NCI-H510A (cell line): ENCODE measurements at regions not wholly inside any gene's neighbourhood (a gene's known extent, or its start where the extent isn't known, plus 50 kb on each side); places are given as distances from the start of the nearest gene placed in this dataset.

Source experiments
- DNase-seq: peaks from one replicate; lab custom pipeline; 2025; lab: John Stamatoyannopoulos, UW

DNA sequence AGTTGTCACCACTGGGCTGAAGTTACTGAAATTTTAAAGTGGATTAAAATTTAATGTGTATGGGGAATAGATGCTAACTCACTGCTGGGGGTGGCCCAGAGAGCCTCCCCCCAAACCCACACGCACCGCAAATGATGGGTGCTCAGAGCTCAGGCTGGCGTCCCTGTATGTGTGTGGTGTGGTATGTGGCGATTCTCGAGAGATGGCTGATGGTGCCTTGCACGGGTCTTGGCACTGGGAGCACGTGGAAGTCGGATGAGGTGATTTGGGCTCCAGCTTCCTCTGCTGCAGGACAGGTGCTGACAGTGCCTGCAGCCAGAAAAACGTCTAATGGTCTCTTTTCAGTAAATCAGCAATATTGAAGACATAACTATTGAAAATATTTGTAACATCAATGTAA is 1473.3 kb downstream of the TBC1D22A start:
- DNase-seq, result no peak

- no peak for DNase-seq
These were observed 1471.6 kb downstream of the TBC1D22A start for GRCh38 chr22:48234011-48234410.

- DNase-seq, result no peak
These were observed 1471.1 kb downstream of the TBC1D22A start for GRCh38 chr22:48233586-48233985.

GRCh38 chr22:48228468-48228867 is 1466.0 kb downstream of the TBC1D22A start:
- DNase-seq, result no peak

DNA sequence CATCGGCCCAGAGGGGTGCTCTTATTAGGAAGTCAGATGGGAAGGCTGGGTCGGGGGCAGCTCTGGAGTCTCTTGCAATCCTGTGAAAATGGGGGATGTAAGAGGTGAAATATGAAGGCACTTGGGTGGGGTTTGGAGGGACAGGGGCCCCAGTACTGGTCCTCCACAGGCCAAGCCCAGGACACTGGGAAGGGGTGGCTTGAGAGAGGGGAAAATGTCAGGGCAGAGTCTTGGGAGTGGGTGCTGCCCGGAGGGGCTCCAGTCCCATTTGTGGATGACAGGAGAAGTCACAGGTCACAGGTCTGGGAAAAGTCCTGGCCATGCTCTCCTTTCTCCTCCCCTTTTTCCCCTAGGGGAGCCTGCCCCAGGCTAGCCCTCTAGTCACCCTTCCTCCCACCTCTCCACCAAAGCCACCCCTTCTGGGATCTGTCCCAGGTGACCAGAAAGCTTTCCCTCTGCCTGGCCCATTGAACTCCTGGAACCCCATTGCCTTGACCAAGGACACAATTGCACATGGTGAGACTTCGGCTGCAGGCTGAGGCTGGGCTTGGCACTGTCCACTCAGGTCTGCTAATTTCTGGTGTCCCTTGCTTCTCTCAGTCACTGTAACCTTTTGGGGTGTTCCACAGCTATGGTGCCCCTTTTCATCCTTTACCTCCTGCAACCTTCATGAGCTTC is 1465.0 kb downstream of the TBC1D22A start:
- no peak for DNase-seq

GRCh38 chr22:48226026-48227013 is 1463.9 kb downstream of the TBC1D22A start:
- no peak for DNase-seq

- DNase-seq, result no peak
These were observed 1461.9 kb downstream of the TBC1D22A start for GRCh38 chr22:48224332-48224731.

DNA sequence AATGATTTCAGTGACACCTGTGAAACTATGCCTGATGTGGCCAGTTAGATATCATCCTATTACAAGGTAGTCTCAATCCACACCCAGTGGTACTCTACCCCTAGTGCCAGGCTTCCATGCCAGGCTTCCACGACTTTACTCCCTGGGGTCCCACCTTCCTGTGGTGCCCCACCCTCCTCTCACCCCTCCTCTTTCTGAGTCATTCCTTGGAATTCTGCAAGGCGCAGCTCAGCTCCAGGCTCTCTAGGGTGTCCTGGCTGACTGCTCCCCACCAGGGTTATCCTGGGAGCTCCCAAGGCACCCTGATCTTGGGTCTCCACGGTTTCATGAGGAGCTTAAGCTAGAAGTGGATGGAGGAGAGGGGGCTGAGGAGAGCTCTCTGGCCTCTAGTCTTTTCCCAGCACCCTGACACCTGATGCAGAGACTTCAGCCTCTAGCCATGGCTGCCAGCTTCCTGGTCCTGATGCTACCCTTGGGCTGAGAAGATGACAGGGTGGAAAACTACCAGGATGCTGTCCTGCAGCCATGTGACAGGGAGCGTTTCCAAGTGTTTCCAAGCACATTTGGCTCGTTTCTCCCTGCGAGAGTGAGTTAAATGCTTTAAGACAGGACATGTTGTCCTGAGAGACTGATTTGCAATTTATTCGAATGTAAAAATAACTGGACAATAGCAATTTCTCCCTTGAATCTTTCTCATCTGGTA is 1461.2 kb downstream of the TBC1D22A start:
- no peak for DNase-seq

DNA sequence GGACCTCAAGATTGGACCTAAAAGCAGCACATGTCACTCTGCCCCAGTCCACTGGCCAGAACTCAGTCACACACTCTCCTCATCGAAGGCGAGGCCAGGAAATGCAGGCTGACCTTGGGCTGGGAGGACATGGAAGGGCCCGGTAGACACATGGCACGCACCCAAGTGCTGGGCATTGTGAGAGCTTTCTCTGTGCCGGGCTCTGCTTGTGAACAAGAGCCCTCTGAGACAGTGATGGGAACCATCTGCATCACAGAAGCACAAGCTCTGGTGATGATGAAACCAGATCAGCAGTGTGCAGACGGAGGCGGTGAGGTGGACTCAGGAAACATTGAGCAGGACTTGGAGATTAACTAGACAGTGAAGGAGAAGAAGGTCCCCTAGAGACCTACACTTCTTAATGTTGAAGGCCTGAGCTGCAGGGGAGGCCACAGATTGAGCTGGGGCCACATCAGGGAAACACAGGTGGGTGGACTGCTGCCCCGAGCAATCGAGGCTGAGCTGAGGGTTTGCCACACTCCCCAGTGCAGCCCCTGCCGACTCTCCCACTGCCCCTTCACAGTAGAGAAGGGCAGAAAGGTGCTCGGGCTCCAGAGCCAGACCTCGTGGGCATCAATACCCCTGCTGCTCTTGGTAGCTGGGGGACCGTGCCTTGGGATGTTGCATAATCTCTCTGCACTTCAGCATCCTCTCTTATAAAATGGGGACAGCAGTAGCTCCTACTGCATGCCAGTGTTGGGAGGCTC is 1460.5 kb downstream of the TBC1D22A start:
- no peak for DNase-seq

DNA sequence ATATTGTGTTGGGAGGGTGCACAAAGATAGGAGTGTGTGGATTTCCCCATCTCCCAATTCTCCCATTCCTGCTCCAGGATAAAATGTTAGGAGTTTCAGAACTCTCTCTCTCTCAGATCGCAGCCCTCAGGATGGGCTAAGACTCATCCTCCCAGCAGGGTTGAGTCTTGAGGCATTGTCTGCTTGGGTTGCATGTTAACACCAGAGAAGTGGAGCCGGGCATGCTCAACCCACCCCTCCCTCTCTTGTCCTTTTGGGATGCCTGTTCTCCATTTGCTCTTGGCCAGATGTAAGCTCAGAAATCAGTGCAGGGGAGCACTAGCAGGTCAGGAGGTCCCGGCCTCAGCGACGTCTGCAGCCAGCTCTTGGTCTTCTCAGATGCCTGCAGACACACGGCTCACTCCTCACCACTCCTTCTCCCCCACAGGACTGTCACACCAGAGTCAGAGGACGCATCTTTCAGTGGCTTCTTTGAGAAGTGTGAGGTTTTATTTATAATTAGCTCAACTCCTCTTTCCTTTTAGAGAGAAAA is 1456.5 kb downstream of the TBC1D22A start:
- DNase-seq, result no peak

DNA sequence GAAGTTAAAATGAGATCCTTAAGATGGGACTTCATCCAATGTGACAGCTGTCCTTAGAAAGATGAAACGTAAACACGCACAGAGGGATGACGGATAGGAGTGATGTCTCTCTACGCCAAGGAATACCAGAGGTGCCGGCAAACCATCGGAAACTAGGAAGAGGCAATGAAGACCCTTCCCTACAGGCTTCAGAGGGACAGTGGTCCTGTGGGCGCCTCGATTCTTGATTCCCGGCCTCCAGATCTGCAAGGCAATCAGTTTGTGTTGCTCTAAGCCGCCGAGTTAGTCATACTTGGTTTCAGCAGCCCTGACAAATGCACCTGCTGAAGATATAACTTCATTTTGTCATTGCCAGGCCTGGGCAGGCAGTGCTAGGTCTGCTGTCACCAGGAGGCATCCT is 1455.1 kb downstream of the TBC1D22A start:
- no peak for DNase-seq

DNA sequence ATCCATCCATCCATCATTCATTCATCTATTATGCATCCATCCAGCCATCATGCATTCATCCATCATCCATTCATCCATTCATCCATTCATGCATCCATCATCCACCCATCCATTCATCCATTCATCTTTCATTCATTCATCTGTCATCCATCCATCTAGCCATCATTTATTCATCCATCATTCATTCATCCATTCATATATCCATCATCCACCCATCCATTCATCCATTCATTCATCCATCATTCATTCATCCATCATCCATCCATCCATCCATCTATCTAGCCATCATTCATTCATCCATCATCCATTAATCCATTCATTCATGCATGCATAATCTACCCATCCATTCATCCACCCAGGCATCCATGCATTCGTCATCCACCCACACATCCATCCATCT is 1450.3 kb downstream of the TBC1D22A start:
- DNase-seq, result no peak

DNA sequence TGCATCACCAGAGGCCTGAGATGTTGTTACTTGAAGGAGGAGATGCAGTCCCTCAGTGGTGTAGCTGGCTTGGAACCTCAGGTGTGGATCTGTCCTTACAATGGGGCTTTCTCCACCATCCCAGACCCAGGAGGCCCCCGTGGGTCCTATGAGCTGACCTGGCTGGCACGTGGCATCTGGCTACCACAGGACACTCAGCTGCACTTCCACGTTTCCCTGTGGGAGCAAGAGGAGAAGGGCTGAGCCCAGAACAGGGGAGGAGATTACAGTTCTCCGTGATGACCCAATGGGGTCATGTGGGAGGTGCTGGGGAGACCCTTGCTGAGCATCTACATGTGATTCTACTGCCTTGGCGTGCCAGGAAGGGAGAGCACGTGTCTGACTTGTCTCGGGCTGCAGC is 1448.4 kb downstream of the TBC1D22A start:
- DNase-seq, result no peak

GRCh38 chr22:48210198-48210580 is 1447.7 kb downstream of the TBC1D22A start:
- no peak for DNase-seq

GRCh38 chr22:48209473-48210197 is 1447.2 kb downstream of the TBC1D22A start:
- no peak for DNase-seq

DNA sequence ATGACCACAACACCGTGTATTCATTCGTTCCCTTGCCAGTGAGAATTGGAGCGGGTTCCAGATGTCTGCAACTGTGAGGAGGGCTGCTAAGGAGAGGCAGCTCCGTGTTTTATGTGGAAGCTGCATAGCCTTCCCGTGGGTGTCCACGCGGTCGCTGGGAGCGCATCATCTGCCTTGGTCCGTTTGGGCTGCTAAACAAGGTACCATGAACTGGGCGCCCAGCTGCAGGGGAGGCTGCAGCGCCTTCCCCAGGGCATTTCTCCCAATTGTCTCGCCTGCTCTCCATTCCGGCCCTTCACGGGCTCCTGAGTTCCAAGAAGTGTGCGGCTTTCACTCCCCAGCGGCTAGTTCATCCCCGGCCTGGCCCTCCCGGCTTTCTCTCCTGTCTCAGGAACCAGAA is 1446.4 kb downstream of the TBC1D22A start:
- no peak for DNase-seq

GRCh38 chr22:48207919-48208535 is 1445.6 kb downstream of the TBC1D22A start:
- DNase-seq, result no peak

- no peak for DNase-seq
These were observed 1443.3 kb downstream of the TBC1D22A start for GRCh38 chr22:48205790-48206189.

DNA sequence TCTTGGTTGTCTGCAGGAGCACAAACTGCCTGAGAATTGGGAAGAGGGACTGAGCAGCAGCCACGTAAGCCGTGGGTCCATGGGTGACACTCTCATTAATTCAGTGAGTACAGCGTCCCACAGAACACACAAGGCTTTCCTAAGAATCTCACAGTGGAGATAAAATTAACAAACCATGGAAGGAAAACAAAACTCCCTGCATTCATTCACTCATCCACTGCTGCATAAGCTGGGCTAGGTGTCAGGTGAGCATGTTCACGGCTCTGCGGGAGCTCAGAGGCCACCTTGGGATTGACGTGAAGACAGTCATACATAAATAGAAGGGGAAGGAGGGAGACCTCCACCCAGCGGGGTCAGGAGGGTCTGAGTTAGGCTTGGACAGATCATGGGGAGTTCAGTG is 1442.7 kb downstream of the TBC1D22A start:
- DNase-seq, result no peak

DNA sequence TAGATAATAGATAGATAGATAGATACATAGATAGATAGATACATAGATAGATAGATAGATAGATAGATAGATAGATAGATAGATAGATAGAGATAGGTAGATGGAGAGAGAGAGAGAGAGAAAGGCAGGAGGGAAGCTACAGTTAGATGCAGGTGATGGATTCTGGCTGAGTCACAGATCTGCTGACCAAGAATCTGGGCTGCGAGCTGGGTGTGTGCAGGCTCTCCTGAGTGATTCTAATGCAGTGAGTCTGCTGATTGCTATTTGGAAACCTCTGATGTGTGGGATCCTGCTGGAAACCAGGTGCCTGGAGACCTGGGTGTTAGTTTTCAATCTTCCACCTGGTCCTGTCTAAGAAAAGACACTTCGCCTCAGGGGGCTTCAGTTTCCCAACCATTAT is 1441.8 kb downstream of the TBC1D22A start:
- no peak for DNase-seq

GRCh38 chr22:48199667-48200066 is 1437.2 kb downstream of the TBC1D22A start:
- no peak for DNase-seq
